ENCODE measurements at regions not wholly inside any gene's neighbourhood (a gene's known extent, or its start where the extent isn't known, plus 50 kb on each side); places are given as distances from the start of the nearest gene placed in this dataset.

GRCh38 chr2:186058614-186059013 lies 320.0 kb downstream of the FSIP2 start:
- no peak overlapping the region for H3K27ac ChIP-seq
- no peak for TF ChIP-seq CTCF (conservative IDR thresholded peaks at IDR 0.05)

DNA sequence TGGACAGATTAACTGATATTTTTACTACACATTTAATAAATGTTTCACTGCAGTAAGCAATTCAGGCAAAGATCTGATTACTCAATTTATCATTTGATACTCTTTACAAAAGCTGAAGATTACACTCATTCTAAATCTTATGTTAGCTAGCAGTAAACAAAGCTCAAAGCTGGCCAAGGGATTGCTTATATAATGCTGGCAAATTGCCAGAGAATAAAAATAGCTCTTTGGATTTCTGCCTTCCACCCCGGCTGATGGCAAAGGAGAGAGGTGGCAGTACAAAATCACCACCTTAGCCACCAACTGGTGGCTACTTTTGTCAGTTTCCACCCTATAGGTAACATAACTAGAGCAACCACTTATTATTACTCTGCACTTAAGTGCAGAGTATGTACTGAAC lies 320.5 kb downstream of the FSIP2 start:
- no peak overlapping the region for H3K27ac ChIP-seq
- TF ChIP-seq CTCF (conservative IDR thresholded peaks at IDR 0.05), result no peak

DNA sequence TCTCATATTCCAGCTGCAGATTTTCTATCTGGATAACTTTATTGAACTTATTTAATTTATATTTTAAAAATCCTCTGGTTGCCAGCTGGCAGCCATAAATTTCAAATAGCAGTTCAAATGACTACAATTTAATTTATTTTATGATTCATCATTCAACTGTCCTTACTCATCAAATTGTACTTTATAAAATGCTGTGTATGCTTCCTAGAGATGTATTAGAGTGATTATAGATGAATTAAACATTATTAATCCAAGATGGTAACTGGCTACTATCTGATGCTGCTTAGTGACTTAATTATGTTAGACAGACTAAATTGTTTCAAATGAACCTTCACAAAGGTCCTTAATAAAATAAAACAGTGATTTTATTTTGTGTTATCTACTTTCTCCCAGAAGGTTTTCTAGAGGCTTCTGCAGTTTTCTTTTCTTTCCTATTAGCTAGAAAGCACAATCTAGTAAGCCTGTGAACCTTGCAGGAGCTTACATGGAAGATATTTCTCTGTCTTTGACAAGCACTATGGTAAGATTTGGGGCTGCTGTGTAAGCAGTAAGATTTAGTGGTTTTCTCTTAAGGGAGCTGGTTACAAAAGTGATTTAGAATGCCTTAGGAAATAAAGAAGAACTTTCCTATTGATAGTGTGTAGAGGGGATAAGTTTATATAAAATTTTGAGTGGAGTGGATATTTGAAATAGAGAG lies 322.3 kb downstream of the FSIP2 start:
- no peak for TF ChIP-seq CTCF (conservative IDR thresholded peaks at IDR 0.05)
- H3K27ac ChIP-seq, result no peak overlapping the region

DNA sequence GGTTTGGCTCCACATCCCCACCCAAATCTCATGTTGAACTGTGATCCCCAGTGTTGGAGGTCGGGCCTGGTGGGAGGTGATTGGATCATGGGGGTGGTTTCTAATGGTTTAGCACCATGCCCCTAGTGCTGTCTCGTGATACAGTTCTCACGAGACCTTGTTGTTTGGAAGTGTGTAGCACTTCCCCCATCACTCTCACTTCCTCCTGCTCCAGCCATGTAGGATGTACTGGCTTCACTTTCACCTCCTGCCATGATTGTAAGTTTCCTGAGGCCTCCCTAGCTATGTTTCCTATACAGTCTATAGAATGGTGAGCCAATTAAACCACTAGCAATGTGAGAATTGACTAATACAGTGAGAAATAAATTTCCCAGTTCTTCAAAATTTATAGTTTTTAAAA lies 325.9 kb downstream of the FSIP2 start:
- no peak for TF ChIP-seq CTCF (conservative IDR thresholded peaks at IDR 0.05)

DNA sequence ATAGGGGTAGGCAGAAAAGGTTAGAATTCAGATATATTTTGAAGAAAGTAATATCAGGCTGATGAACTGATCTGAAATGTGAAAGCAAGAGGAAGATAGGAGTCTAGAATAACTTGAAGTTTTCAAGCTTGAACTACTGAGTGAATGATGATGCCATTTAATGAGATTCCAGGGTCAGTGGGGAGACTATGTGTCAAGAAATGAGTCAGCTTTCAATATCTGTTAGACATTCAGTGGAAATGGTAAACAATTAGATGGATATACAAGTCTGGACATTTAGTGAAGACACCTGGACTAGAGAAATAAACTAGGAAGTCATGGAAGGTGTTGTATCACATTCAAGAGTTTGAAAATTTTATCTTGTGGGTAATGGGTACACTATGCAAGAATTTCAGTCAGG lies 326.9 kb downstream of the FSIP2 start:
- H3K27ac ChIP-seq, result no peak overlapping the region
- no peak for TF ChIP-seq CTCF (conservative IDR thresholded peaks at IDR 0.05)

More for the DNA sequence above, 325.9 kb downstream of the FSIP2 start:
- H3K27ac ChIP-seq, result no peak overlapping the region

DNA sequence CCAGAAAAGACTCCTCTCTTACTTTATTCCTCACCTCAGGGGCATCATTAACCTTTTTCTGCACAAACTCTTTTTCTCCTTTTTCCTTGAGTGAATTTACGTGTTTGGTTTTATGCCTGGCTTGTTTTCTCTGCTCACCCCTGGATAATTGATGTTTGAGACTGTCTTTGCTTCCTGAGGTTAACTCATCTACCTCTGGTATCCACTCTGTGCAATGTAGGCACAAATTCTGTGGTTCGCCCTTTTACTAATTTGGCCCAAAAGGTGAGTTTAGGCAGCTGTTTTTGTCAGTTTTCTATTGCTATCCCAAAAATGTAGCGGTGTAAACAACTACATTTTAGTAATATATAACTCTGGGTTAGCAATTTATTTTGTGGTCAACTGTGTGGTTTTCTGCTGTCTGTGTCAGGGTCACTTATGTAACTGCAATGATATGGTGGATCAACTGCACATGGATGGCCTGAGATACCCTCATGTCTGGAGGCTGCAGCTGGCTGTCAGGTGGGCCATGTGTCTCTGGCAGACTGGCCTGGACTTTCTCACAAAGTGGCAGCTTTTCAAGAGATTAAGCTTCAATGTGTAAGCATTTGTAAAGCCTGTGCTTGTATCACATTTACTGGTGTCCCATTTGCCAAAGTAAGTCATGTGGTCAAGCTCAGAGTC lies 329.7 kb downstream of the FSIP2 start:
- TF ChIP-seq CTCF (conservative IDR thresholded peaks at IDR 0.05), result no peak
- no peak overlapping the region for H3K27ac ChIP-seq

- TF ChIP-seq CTCF (conservative IDR thresholded peaks at IDR 0.05), result no peak
- no peak overlapping the region for H3K27ac ChIP-seq
Observed at GRCh38 chr2:186069676-186070075, 331.1 kb downstream of the FSIP2 start.

Measured in VCaP (cell line).